Nephron progenitor cell (in vitro differentiated cells): ENCODE measurements at regions not wholly inside any gene's neighbourhood (a gene's known extent, or its start where the extent isn't known, plus 50 kb on each side); places are given as distances from the start of the nearest gene placed in this dataset.
A peak's percentile ranks its signal among the peaks of the same experiment; 100 is the strongest.

Experiments used
- DNase-seq: peaks from one replicate; pipeline ENCODE4 v3.0.0; 2021
- H3K27ac Mint-ChIP-seq: 2 replicates; pipeline ENCODE4 v1.8.0; 2021; ENCODE audit warnings: mild to moderate bottlenecking, moderate library complexity, mixed read lengths
- H3K27me3 Mint-ChIP-seq: 2 replicates; pipeline ENCODE4 v1.8.0; 2021; ENCODE audit warnings: mild to moderate bottlenecking, low read depth, mixed read lengths; ENCODE audit not compliant: poor library complexity
- H3K36me3 Mint-ChIP-seq: 2 replicates; pipeline ENCODE4 v1.8.0; 2021; ENCODE audit warnings: low read depth, mixed read lengths
- H3K4me1 Mint-ChIP-seq: 2 replicates; pipeline ENCODE4 v1.8.0; 2021; ENCODE audit warnings: mixed read lengths
- H3K4me3 Mint-ChIP-seq: 2 replicates; pipeline ENCODE4 v1.8.0; 2021; ENCODE audit warnings: mild to moderate bottlenecking, moderate library complexity, mixed read lengths
- H3K9me3 Mint-ChIP-seq: 2 replicates; pipeline ENCODE4 v1.8.0; 2021; ENCODE audit warnings: mild to moderate bottlenecking, moderate library complexity, mixed read lengths
- CTCF ChIP-seq: fragments of 200-600 bp; sonication (generic); IDR thresholded peaks from 2 replicates; pipeline ENCODE4 v1.5.0; 2021; ENCODE audit warnings: antibody characterized with exemption

GRCh38 chr1:184270556-184270955 lies 116.3 kb upstream of the C1orf21 start:
- Mint-ChIP-seq H3K4me1 (peaks cover 17% of the 10 kb centered on the region), H3K4me3 (no peak overlapping the region), H3K9me3 (peaks cover 19% of the 10 kb centered on the region), H3K27me3 (no peaks in the 10 kb centered on the region), H3K36me3 (peaks cover 4% of the 10 kb centered on the region), H3K27ac (peak overlapping the region; percentile 10)
- DNase-seq: no peak
- TF ChIP-seq CTCF: no peak

GRCh38 chr1:184272175-184272866 lies 114.5 kb upstream of the C1orf21 start:
- DNase-seq: no peak
- Mint-ChIP-seq H3K36me3 (peaks cover 4% of the 10 kb centered on the region), H3K4me3 (no peak overlapping the region), H3K9me3 (peaks cover 28% of the 10 kb centered on the region), H3K27me3 (no peaks in the 10 kb centered on the region), H3K27ac (no peak overlapping the region), H3K4me1 (peaks cover 17% of the 10 kb centered on the region)
- TF ChIP-seq CTCF: no peak

- no peak for TF ChIP-seq CTCF
- DNase-seq: no peak
- Mint-ChIP-seq H3K36me3 (peaks cover 4% of the 10 kb centered on the region), H3K9me3 (peaks cover 28% of the 10 kb centered on the region), H3K4me1 (peaks cover 9% of the 10 kb centered on the region), H3K27me3 (peaks cover 4% of the 10 kb centered on the region), H3K4me3 (no peak overlapping the region), H3K27ac (no peak overlapping the region)
Measured at GRCh38 chr1:184276416-184276815, 110.4 kb upstream of the C1orf21 start.

- TF ChIP-seq CTCF: no peak
- Mint-ChIP-seq H3K9me3 (peaks cover 14% of the 10 kb centered on the region), H3K4me3 (no peak overlapping the region), H3K27ac (no peak overlapping the region), H3K27me3 (peaks cover 9% of the 10 kb centered on the region), H3K4me1 (peaks cover 15% of the 10 kb centered on the region), H3K36me3 (peaks cover 1% of the 10 kb centered on the region)
- no peak for DNase-seq
Measured at GRCh38 chr1:184279911-184280458, 106.8 kb upstream of the C1orf21 start.

GRCh38 chr1:184283999-184284398 lies 102.8 kb upstream of the C1orf21 start:
- Mint-ChIP-seq H3K4me1 (peaks cover 22% of the 10 kb centered on the region), H3K27ac (peak overlapping the region; percentile 45), H3K27me3 (peaks cover 9% of the 10 kb centered on the region), H3K4me3 (no peak overlapping the region), H3K36me3 (peaks cover 5% of the 10 kb centered on the region), H3K9me3 (peaks cover 34% of the 10 kb centered on the region)
- no peak for DNase-seq
- no peak for TF ChIP-seq CTCF

GRCh38 chr1:184284900-184285299 lies 101.9 kb upstream of the C1orf21 start:
- no peak for TF ChIP-seq CTCF
- Mint-ChIP-seq H3K27ac (peak overlapping the region; percentile 15), H3K4me3 (no peak overlapping the region), H3K27me3 (peaks cover 5% of the 10 kb centered on the region), H3K9me3 (peaks cover 43% of the 10 kb centered on the region), H3K4me1 (peaks cover 22% of the 10 kb centered on the region), H3K36me3 (peaks cover 5% of the 10 kb centered on the region)
- no peak for DNase-seq
